ENCODE measurements at regions not wholly inside any gene's neighbourhood (a gene's known extent, or its start where the extent isn't known, plus 50 kb on each side); places are given as distances from the start of the nearest gene placed in this dataset.

DNA sequence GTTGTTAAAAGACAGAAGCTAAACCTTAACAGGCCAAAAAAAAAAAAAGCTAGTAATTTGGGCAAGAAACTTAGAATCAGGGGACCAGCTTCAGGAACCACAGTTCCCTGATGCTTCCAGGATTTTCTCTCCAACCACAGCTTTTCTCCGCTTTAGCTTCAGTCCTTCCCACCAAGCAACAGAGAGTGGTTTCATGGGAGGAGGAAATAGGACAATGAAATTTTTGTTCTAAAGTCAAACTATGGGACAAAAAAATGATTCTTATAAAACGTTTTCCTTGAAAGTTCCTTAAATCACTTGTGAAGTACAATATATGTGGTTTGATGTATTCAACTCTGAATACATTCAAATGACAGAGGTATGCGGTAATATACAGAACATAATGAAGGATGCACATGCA, 71.0 kb upstream of the DHX15 start:
- no peak overlapping the region for H3K27ac ChIP-seq (ENCODE audit: control insufficient read depth, insufficient read depth, low read length)
- H3K27me3 ChIP-seq (ENCODE audit: control insufficient read depth, extremely low read depth, insufficient read depth, low read length) = peaks cover 63% of the 10 kb centered on the region
- FAIRE-seq (no peak), DNase-seq (ENCODE audit: low read depth, low spot score) (no peak)
- dilution Hi-C loops (cut with MboI; ENCODE audit: extremely low pct_ligation_motif_present, low sequenced_read_pairs) = no loop called here
- no peak overlapping the region for H2AFZ ChIP-seq (ENCODE audit: control insufficient read depth, low read length)
- no peak overlapping the region for H3K9ac ChIP-seq (ENCODE audit: control insufficient read depth, extremely low read depth, insufficient read depth, low read length)
- no peaks in the 10 kb centered on the region for H3K79me2 ChIP-seq (ENCODE audit: control insufficient read depth, insufficient read depth, low read length)
- no peaks in the 10 kb centered on the region for H3K9me3 ChIP-seq (ENCODE audit: control insufficient read depth, low read depth, low read length)
- no peaks in the 10 kb centered on the region for H3K9me1 ChIP-seq (ENCODE audit: control insufficient read depth, extremely low read depth, insufficient read depth, low read length)
- H3K4me1 ChIP-seq (ENCODE audit: control insufficient read depth, extremely low read depth, insufficient read depth, low read length) = peaks cover 6% of the 10 kb centered on the region
- no peaks in the 10 kb centered on the region for H3K36me3 ChIP-seq (ENCODE audit: control insufficient read depth in 2 of 2, extremely low read depth in 1 of 2, insufficient read depth in 2 of 2, low read length in 2 of 2)
- TF ChIP-seq EZH2 (IDR thresholded peaks at IDR 0.05; ENCODE audit: low read length) = no peak
- peaks cover 6% of the 10 kb centered on the region for H4K20me1 ChIP-seq (ENCODE audit: control insufficient read depth, extremely low read depth, insufficient read depth, low read length)
- H3K4me3 ChIP-seq (ENCODE audit: control insufficient read depth in 2 of 3, extremely low read depth in 1 of 3, insufficient read depth in 2 of 3, low read depth in 1 of 3, low read length in 3 of 3) = no peak overlapping the region
- H3K4me2 ChIP-seq (ENCODE audit: control insufficient read depth, extremely low read depth, insufficient read depth, low read depth, low read length) = no peak overlapping the region

DNA sequence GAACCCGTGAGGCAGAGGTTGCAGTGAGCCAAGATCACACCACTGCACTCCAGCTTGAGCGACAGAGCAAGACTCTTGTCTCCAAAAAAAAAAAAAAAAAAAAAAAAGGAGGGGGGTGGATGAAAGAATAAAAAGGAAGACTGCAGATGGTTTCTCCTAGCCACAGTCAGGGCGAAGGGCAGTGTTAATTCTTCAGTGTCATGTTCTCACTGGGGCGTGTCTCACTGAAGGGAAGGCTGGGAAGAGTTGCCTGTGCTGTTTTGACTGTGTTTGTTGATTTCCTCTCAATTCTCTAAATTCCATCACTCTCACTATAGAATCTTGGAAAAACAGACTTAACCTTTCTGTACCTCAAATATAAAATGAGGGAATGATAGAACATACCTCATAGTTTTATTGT, 71.6 kb upstream of the DHX15 start:
- H3K9me3 ChIP-seq (ENCODE audit: control insufficient read depth, low read depth, low read length) = no peaks in the 10 kb centered on the region
- no peaks in the 10 kb centered on the region for H3K36me3 ChIP-seq (ENCODE audit: control insufficient read depth in 2 of 2, extremely low read depth in 1 of 2, insufficient read depth in 2 of 2, low read length in 2 of 2)
- H3K4me2 ChIP-seq (ENCODE audit: control insufficient read depth, extremely low read depth, insufficient read depth, low read depth, low read length) = no peak overlapping the region
- dilution Hi-C loops (cut with MboI; ENCODE audit: extremely low pct_ligation_motif_present, low sequenced_read_pairs) = no loop called here
- H3K27me3 ChIP-seq (ENCODE audit: control insufficient read depth, extremely low read depth, insufficient read depth, low read length) = peaks cover 64% of the 10 kb centered on the region
- no peak overlapping the region for H3K9ac ChIP-seq (ENCODE audit: control insufficient read depth, extremely low read depth, insufficient read depth, low read length)
- H3K4me3 ChIP-seq (ENCODE audit: control insufficient read depth in 2 of 3, extremely low read depth in 1 of 3, insufficient read depth in 2 of 3, low read depth in 1 of 3, low read length in 3 of 3) = no peak overlapping the region
- H2AFZ ChIP-seq (ENCODE audit: control insufficient read depth, low read length) = no peak overlapping the region
- TF ChIP-seq, protein P1, sequence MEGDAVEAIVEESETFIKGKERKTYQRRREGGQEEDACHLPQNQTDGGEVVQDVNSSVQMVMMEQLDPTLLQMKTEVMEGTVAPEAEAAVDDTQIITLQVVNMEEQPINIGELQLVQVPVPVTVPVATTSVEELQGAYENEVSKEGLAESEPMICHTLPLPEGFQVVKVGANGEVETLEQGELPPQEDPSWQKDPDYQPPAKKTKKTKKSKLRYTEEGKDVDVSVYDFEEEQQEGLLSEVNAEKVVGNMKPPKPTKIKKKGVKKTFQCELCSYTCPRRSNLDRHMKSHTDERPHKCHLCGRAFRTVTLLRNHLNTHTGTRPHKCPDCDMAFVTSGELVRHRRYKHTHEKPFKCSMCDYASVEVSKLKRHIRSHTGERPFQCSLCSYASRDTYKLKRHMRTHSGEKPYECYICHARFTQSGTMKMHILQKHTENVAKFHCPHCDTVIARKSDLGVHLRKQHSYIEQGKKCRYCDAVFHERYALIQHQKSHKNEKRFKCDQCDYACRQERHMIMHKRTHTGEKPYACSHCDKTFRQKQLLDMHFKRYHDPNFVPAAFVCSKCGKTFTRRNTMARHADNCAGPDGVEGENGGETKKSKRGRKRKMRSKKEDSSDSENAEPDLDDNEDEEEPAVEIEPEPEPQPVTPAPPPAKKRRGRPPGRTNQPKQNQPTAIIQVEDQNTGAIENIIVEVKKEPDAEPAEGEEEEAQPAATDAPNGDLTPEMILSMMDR (optimal IDR thresholded peaks at IDR 0.05 in 1 of 3, IDR thresholded peaks at IDR 0.05 in 1 of 3, conservative IDR thresholded peaks at IDR 0.05 in 1 of 3; ENCODE audit: extremely low read depth in 1 of 3, insufficient read depth in 2 of 3, low read length in 3 of 3) = no peak
- TF ChIP-seq EZH2 (IDR thresholded peaks at IDR 0.05; ENCODE audit: low read length) = no peak
- H3K79me2 ChIP-seq (ENCODE audit: control insufficient read depth, insufficient read depth, low read length) = no peaks in the 10 kb centered on the region
- no peaks in the 10 kb centered on the region for H3K9me1 ChIP-seq (ENCODE audit: control insufficient read depth, extremely low read depth, insufficient read depth, low read length)
- H3K4me1 ChIP-seq (ENCODE audit: control insufficient read depth, extremely low read depth, insufficient read depth, low read length) = peaks cover 6% of the 10 kb centered on the region
- DNase-seq (ENCODE audit: low read depth, low spot score) (no peak), FAIRE-seq (no peak)
- H3K27ac ChIP-seq (ENCODE audit: control insufficient read depth, insufficient read depth, low read length) = no peak overlapping the region
- peaks cover 6% of the 10 kb centered on the region for H4K20me1 ChIP-seq (ENCODE audit: control insufficient read depth, extremely low read depth, insufficient read depth, low read length)

DNA sequence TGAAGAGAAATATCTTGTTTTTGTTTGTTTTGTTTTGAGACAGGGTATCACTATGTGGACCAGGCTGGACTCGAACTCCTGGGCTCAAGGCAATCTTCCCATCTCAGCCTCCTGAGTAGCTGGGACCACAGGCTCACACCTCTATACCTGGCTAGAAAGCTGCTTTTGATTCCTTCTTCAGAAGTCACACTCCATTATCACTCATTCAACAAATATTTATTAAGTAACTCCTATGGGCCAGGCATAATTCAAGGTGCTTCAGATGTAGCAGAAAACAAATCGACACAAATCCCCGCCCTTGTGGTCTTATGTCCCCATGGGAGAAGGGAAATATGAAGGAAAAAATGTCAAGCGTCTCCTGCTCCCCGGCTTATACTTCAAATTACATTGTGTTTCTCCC, 72.6 kb upstream of the DHX15 start:
- dilution Hi-C loops (cut with MboI; ENCODE audit: extremely low pct_ligation_motif_present, low sequenced_read_pairs) = no loop called here

More for the DNA sequence above, 72.6 kb upstream of the DHX15 start:
- FAIRE-seq = no peak
- Histone ChIP-seq H3K4me2 (ENCODE audit: control insufficient read depth, extremely low read depth, insufficient read depth, low read depth, low read length) (no peak overlapping the region), H3K27me3 (ENCODE audit: control insufficient read depth, extremely low read depth, insufficient read depth, low read length) (peaks cover 64% of the 10 kb centered on the region), H3K4me3 (ENCODE audit: control insufficient read depth in 2 of 3, extremely low read depth in 1 of 3, insufficient read depth in 2 of 3, low read depth in 1 of 3, low read length in 3 of 3) (no peak overlapping the region), H3K9ac (ENCODE audit: control insufficient read depth, extremely low read depth, insufficient read depth, low read length) (no peak overlapping the region), H3K4me1 (ENCODE audit: control insufficient read depth, extremely low read depth, insufficient read depth, low read length) (peaks cover 6% of the 10 kb centered on the region), H3K79me2 (ENCODE audit: control insufficient read depth, insufficient read depth, low read length) (no peaks in the 10 kb centered on the region), H4K20me1 (ENCODE audit: control insufficient read depth, extremely low read depth, insufficient read depth, low read length) (peaks cover 3% of the 10 kb centered on the region), H3K36me3 (ENCODE audit: control insufficient read depth in 2 of 2, extremely low read depth in 1 of 2, insufficient read depth in 2 of 2, low read length in 2 of 2) (no peaks in the 10 kb centered on the region), H3K9me3 (ENCODE audit: control insufficient read depth, low read depth, low read length) (no peaks in the 10 kb centered on the region), H3K27ac (ENCODE audit: control insufficient read depth, insufficient read depth, low read length) (no peak overlapping the region), H2AFZ (ENCODE audit: control insufficient read depth, low read length) (no peak overlapping the region), H3K9me1 (ENCODE audit: control insufficient read depth, extremely low read depth, insufficient read depth, low read length) (no peaks in the 10 kb centered on the region)
- TF ChIP-seq, protein P1 (optimal IDR thresholded peaks at IDR 0.05 in 1 of 3, IDR thresholded peaks at IDR 0.05 in 1 of 3, conservative IDR thresholded peaks at IDR 0.05 in 1 of 3; ENCODE audit: extremely low read depth in 1 of 3, insufficient read depth in 2 of 3, low read length in 3 of 3) = no peak
- no peak for TF ChIP-seq EZH2 (IDR thresholded peaks at IDR 0.05; ENCODE audit: low read length)
- DNase-seq (ENCODE audit: low read depth, low spot score) = no peak

All from keratinocyte (primary cell).